Activated CD4-positive, alpha-beta T cell treated with anti-CD3 and anti-CD28 coated beads, Interleukin-2, amount 10 ng/mL, durations not matched to agents 7 days and 5 days (primary cell): ENCODE measurements at regions not wholly inside any gene's neighbourhood (a gene's known extent, or its start where the extent isn't known, plus 50 kb on each side); places are given as distances from the start of the nearest gene placed in this dataset.

Experiments used
- CTCF ChIA-PET: fragments of 350-600 bp; sonication (Branson Sonifier 250); formaldehyde crosslinking; loops from one replicate; lab custom pipeline; 2021; ENCODE audit warnings: antibody characterized with exemption; lab: Charles Lee
- POLR2A ChIA-PET: fragments of 350-600 bp; sonication (Branson Sonifier 250); formaldehyde crosslinking; loops from one replicate; lab custom pipeline; 2021; ENCODE audit warnings: antibody characterized with exemption; lab: Charles Lee
- DNase-seq: peaks from one replicate; pipeline ENCODE4 v3.0.0-alpha.2; 2020
- H3K27ac Mint-ChIP-seq: one replicate; pipeline ENCODE4 v1.8.0; 2021; ENCODE audit warnings: mild to moderate bottlenecking, moderate library complexity, mixed read lengths
- H3K27me3 Mint-ChIP-seq: one replicate; pipeline ENCODE4 v1.8.0; 2021; ENCODE audit warnings: mixed read lengths
- H3K36me3 Mint-ChIP-seq: one replicate; pipeline ENCODE4 v1.8.0; 2021; ENCODE audit warnings: low read depth, mixed read lengths
- H3K4me1 Mint-ChIP-seq: one replicate; pipeline ENCODE4 v1.8.0; 2021; ENCODE audit warnings: mixed read lengths
- H3K4me3 Mint-ChIP-seq: one replicate; pipeline ENCODE4 v1.8.0; 2021; ENCODE audit warnings: mild to moderate bottlenecking, moderate library complexity, mixed read lengths
- H3K9me3 Mint-ChIP-seq: one replicate; pipeline ENCODE4 v1.8.0; 2021; ENCODE audit warnings: mixed read lengths

GRCh38 chr3:168289471-168290008 lies 193.8 kb upstream of the GOLIM4 start:
- ChIA-PET POLR2A (no interaction called here), CTCF (no interaction called here)
- no peak for DNase-seq
- no peaks in the 10 kb centered on the region for H3K9me3 Mint-ChIP-seq
- H3K27me3 Mint-ChIP-seq: no peaks in the 10 kb centered on the region
- H3K4me1 Mint-ChIP-seq: no peaks in the 10 kb centered on the region
- no peak overlapping the region for H3K4me3 Mint-ChIP-seq
- no peaks in the 10 kb centered on the region for H3K36me3 Mint-ChIP-seq
- no peak overlapping the region for H3K27ac Mint-ChIP-seq

- no peak for DNase-seq
- no peak overlapping the region for H3K4me3 Mint-ChIP-seq
- no peak overlapping the region for H3K27ac Mint-ChIP-seq
- ChIA-PET POLR2A (no interaction called here), CTCF (no interaction called here)
- H3K27me3 Mint-ChIP-seq: no peaks in the 10 kb centered on the region
- H3K9me3 Mint-ChIP-seq: no peaks in the 10 kb centered on the region
- no peaks in the 10 kb centered on the region for H3K36me3 Mint-ChIP-seq
- H3K4me1 Mint-ChIP-seq: no peaks in the 10 kb centered on the region
These were observed 193.0 kb upstream of the GOLIM4 start for GRCh38 chr3:168288511-168289401.

- H3K27ac Mint-ChIP-seq: no peak overlapping the region
- ChIA-PET CTCF (no interaction called here), POLR2A (no interaction called here)
- no peak for DNase-seq
- no peaks in the 10 kb centered on the region for H3K4me1 Mint-ChIP-seq
- no peaks in the 10 kb centered on the region for H3K27me3 Mint-ChIP-seq
- H3K9me3 Mint-ChIP-seq: no peaks in the 10 kb centered on the region
- H3K4me3 Mint-ChIP-seq: no peak overlapping the region
- H3K36me3 Mint-ChIP-seq: no peaks in the 10 kb centered on the region
These were observed 189.8 kb upstream of the GOLIM4 start for GRCh38 chr3:168285506-168285905.

- no peaks in the 10 kb centered on the region for H3K27me3 Mint-ChIP-seq
- H3K4me3 Mint-ChIP-seq: no peak overlapping the region
- no peak overlapping the region for H3K27ac Mint-ChIP-seq
- POLR2A ChIA-PET: no interaction called here
- DNase-seq: no peak
- H3K9me3 Mint-ChIP-seq: no peaks in the 10 kb centered on the region
- CTCF ChIA-PET: no interaction called here
- no peaks in the 10 kb centered on the region for H3K36me3 Mint-ChIP-seq
- H3K4me1 Mint-ChIP-seq: no peaks in the 10 kb centered on the region
These were observed 189.0 kb upstream of the GOLIM4 start for GRCh38 chr3:168284728-168285127.

- no peaks in the 10 kb centered on the region for H3K36me3 Mint-ChIP-seq
- H3K9me3 Mint-ChIP-seq: no peaks in the 10 kb centered on the region
- no peak for DNase-seq
- no peaks in the 10 kb centered on the region for H3K4me1 Mint-ChIP-seq
- POLR2A ChIA-PET: no interaction called here
- no peak overlapping the region for H3K4me3 Mint-ChIP-seq
- no peak overlapping the region for H3K27ac Mint-ChIP-seq
- no peaks in the 10 kb centered on the region for H3K27me3 Mint-ChIP-seq
- CTCF ChIA-PET: no interaction called here
These were observed 179.9 kb upstream of the GOLIM4 start for GRCh38 chr3:168275662-168276061.

GRCh38 chr3:168273917-168274316 lies 178.2 kb upstream of the GOLIM4 start:
- Mint-ChIP-seq H3K27me3 (no peaks in the 10 kb centered on the region), H3K27ac (no peak overlapping the region), H3K4me1 (no peaks in the 10 kb centered on the region), H3K36me3 (no peaks in the 10 kb centered on the region), H3K9me3 (no peaks in the 10 kb centered on the region), H3K4me3 (no peak overlapping the region)
- ChIA-PET CTCF (no interaction called here), POLR2A (no interaction called here)
- DNase-seq: no peak

- Mint-ChIP-seq H3K4me3 (no peak overlapping the region), H3K4me1 (no peaks in the 10 kb centered on the region), H3K27ac (no peak overlapping the region), H3K36me3 (no peaks in the 10 kb centered on the region), H3K27me3 (no peaks in the 10 kb centered on the region), H3K9me3 (no peaks in the 10 kb centered on the region)
- ChIA-PET POLR2A (no interaction called here), CTCF (no interaction called here)
- no peak for DNase-seq
These were observed 177.3 kb upstream of the GOLIM4 start for GRCh38 chr3:168273036-168273435.

GRCh38 chr3:168272343-168272985 lies 176.7 kb upstream of the GOLIM4 start:
- CTCF ChIA-PET: no interaction called here
- Mint-ChIP-seq H3K36me3 (no peaks in the 10 kb centered on the region), H3K9me3 (no peaks in the 10 kb centered on the region), H3K4me3 (no peak overlapping the region), H3K27ac (no peak overlapping the region), H3K27me3 (no peaks in the 10 kb centered on the region), H3K4me1 (no peaks in the 10 kb centered on the region)
- DNase-seq: no peak
- POLR2A ChIA-PET: no interaction called here

- no peak overlapping the region for H3K4me3 Mint-ChIP-seq
- CTCF ChIA-PET: no interaction called here
- no peaks in the 10 kb centered on the region for H3K4me1 Mint-ChIP-seq
- no peak for DNase-seq
- no peaks in the 10 kb centered on the region for H3K27me3 Mint-ChIP-seq
- H3K9me3 Mint-ChIP-seq: no peaks in the 10 kb centered on the region
- H3K36me3 Mint-ChIP-seq: no peaks in the 10 kb centered on the region
- POLR2A ChIA-PET: no interaction called here
- no peak overlapping the region for H3K27ac Mint-ChIP-seq
These were observed 176.2 kb upstream of the GOLIM4 start for GRCh38 chr3:168271932-168272331.

- H3K4me3 Mint-ChIP-seq: no peak overlapping the region
- POLR2A ChIA-PET: no interaction called here
- CTCF ChIA-PET: no interaction called here
- no peaks in the 10 kb centered on the region for H3K27me3 Mint-ChIP-seq
- DNase-seq: no peak
- no peak overlapping the region for H3K27ac Mint-ChIP-seq
- H3K36me3 Mint-ChIP-seq: no peaks in the 10 kb centered on the region
- no peaks in the 10 kb centered on the region for H3K4me1 Mint-ChIP-seq
- no peaks in the 10 kb centered on the region for H3K9me3 Mint-ChIP-seq
These were observed 173.3 kb upstream of the GOLIM4 start for GRCh38 chr3:168269001-168269400.

GRCh38 chr3:168267179-168267578 lies 171.5 kb upstream of the GOLIM4 start:
- Mint-ChIP-seq H3K27ac (no peak overlapping the region), H3K36me3 (no peaks in the 10 kb centered on the region), H3K4me1 (no peaks in the 10 kb centered on the region), H3K9me3 (no peaks in the 10 kb centered on the region), H3K4me3 (no peak overlapping the region), H3K27me3 (no peaks in the 10 kb centered on the region)
- ChIA-PET CTCF (no interaction called here), POLR2A (no interaction called here)
- no peak for DNase-seq

- Mint-ChIP-seq H3K27ac (no peak overlapping the region), H3K9me3 (no peaks in the 10 kb centered on the region), H3K4me1 (no peaks in the 10 kb centered on the region), H3K27me3 (no peaks in the 10 kb centered on the region), H3K4me3 (no peak overlapping the region), H3K36me3 (no peaks in the 10 kb centered on the region)
- ChIA-PET POLR2A (no interaction called here), CTCF (no interaction called here)
- DNase-seq: no peak
These were observed 170.6 kb upstream of the GOLIM4 start for GRCh38 chr3:168266335-168266734.

- no peak for DNase-seq
- H3K9me3 Mint-ChIP-seq: no peaks in the 10 kb centered on the region
- H3K27ac Mint-ChIP-seq: no peak overlapping the region
- H3K36me3 Mint-ChIP-seq: no peaks in the 10 kb centered on the region
- no peaks in the 10 kb centered on the region for H3K27me3 Mint-ChIP-seq
- no peak overlapping the region for H3K4me3 Mint-ChIP-seq
- ChIA-PET POLR2A (no interaction called here), CTCF (no interaction called here)
- H3K4me1 Mint-ChIP-seq: no peaks in the 10 kb centered on the region
These were observed 167.2 kb upstream of the GOLIM4 start for GRCh38 chr3:168262887-168263286.
